ENCODE measurements at regions not wholly inside any gene's neighbourhood (a gene's known extent, or its start where the extent isn't known, plus 50 kb on each side); places are given as distances from the start of the nearest gene placed in this dataset.

GRCh38 chr5:61277781-61278180, 54.3 kb upstream of the ZSWIM6 start:
- no peak overlapping the region for H3K4me3 ChIP-seq (ENCODE audit: control insufficient read depth, low read depth, low read length)
- no peak for TF ChIP-seq CTCF (conservative IDR thresholded peaks at IDR 0.05; ENCODE audit: control insufficient read depth, insufficient read depth, low read depth, low read length)
- no peak for DNase-seq (ENCODE audit: low read depth)

GRCh38 chr5:61279725-61280124, 52.3 kb upstream of the ZSWIM6 start:
- no peak for TF ChIP-seq CTCF (conservative IDR thresholded peaks at IDR 0.05; ENCODE audit: control insufficient read depth, insufficient read depth, low read depth, low read length)
- no peak for DNase-seq (ENCODE audit: low read depth)
- no peak overlapping the region for H3K4me3 ChIP-seq (ENCODE audit: control insufficient read depth, low read depth, low read length)

- DNase-seq (ENCODE audit: low read depth), result peak; percentile 88
Measured at GRCh38 chr5:61280205-61280604, 51.9 kb upstream of the ZSWIM6 start.

GRCh38 chr5:61280761-61281427, 51.2 kb upstream of the ZSWIM6 start:
- no peak overlapping the region for H3K4me3 ChIP-seq (ENCODE audit: control insufficient read depth, low read depth, low read length)
- no peak for TF ChIP-seq CTCF (conservative IDR thresholded peaks at IDR 0.05; ENCODE audit: control insufficient read depth, insufficient read depth, low read depth, low read length)
- no peak for DNase-seq (ENCODE audit: low read depth)

More at GRCh38 chr5:61280205-61280604, 51.9 kb upstream of the ZSWIM6 start:
- no peak for TF ChIP-seq CTCF (conservative IDR thresholded peaks at IDR 0.05; ENCODE audit: control insufficient read depth, insufficient read depth, low read depth, low read length)
- no peak overlapping the region for H3K4me3 ChIP-seq (ENCODE audit: control insufficient read depth, low read depth, low read length)

- no peak for TF ChIP-seq CTCF (conservative IDR thresholded peaks at IDR 0.05; ENCODE audit: control insufficient read depth, insufficient read depth, low read depth, low read length)
- DNase-seq (ENCODE audit: low read depth), result no peak
- no peak overlapping the region for H3K4me3 ChIP-seq (ENCODE audit: control insufficient read depth, low read depth, low read length)
Measured at GRCh38 chr5:61281686-61282085, 50.4 kb upstream of the ZSWIM6 start.

Measured in fibroblast of mammary gland (primary cell).